Panc1 (cell line): ENCODE measurements at regions not wholly inside any gene's neighbourhood (a gene's known extent, or its start where the extent isn't known, plus 50 kb on each side); places are given as distances from the start of the nearest gene placed in this dataset.
"Not testable (repeated sequence)": the region's sequence is repeated elsewhere in the genome, so short reads cannot be mapped to it uniquely, and the experiment has no call there.

Source experiments
- ATAC-seq: fragments of 200-7000 bp; cut with Tn5 transposase; 2 replicates; pipeline ENCODE4 v1.9.1; 2020; ENCODE audit warnings: mild to moderate bottlenecking, moderate library complexity
- BruUV-seq: library from RNA; stranded (reverse); fragments of 400-500 nt; replicated peaks from 2 replicates; lab custom pipeline; 2021; lab: Mats Ljungman, UMichigan
- CTCF ChIA-PET: fragments of 300-600 bp; sonication (Branson Sonifier 250); formaldehyde crosslinking; loops from one replicate; lab custom pipeline; 2022; ENCODE audit warnings: antibody characterized with exemption; lab: Charles Lee
- POLR2A ChIA-PET: fragments of 300-600 bp; sonication (Branson Sonifier 250); formaldehyde crosslinking; loops from one replicate; lab custom pipeline; 2022; ENCODE audit warnings: antibody characterized with exemption; lab: Charles Lee
- DNase-seq: peaks from one replicate; pipeline ENCODE4 v3.0.0-alpha.2; 2010; ENCODE audit warnings: low read depth, low spot score
- H3K27ac ChIP-seq: 2 replicates; pipeline ENCODE4 v1.5.1; 2011; ENCODE audit warnings: mild to moderate bottlenecking, low read length, inconsistent platforms
- H3K27me3 ChIP-seq: fragments of 200-500 bp; sonication (Bioruptor generic); 2 replicates; pipeline ENCODE4 v1.6.0; 2014; ENCODE audit warnings: low read length, inconsistent platforms; ENCODE audit not compliant: control insufficient read depth, insufficient read depth
- H3K36me3 ChIP-seq: fragments of 200-500 bp; sonication (Bioruptor generic); 2 replicates; pipeline ENCODE4 v1.5.1; 2014; ENCODE audit warnings: inconsistent platforms, mild to moderate bottlenecking, low read length, moderate library complexity; ENCODE audit not compliant: control insufficient read depth, insufficient read depth
- H3K4me1 ChIP-seq: 2 replicates; pipeline ENCODE4 v1.5.1; 2011; ENCODE audit warnings: inconsistent platforms, mild to moderate bottlenecking, low read length, moderate library complexity; ENCODE audit not compliant: control insufficient read depth, insufficient read depth
- H3K4me3 ChIP-seq, 2 experiments: 2 replicates each; pipeline ENCODE4 v1.5.1; 2011 to 2012; ENCODE audit warnings: low read depth in 2 of 2, low read length in 2 of 2, mild to moderate bottlenecking in 2 of 2, inconsistent platforms in 1 of 2, moderate library complexity in 1 of 2
- H3K9me3 ChIP-seq: fragments of 200-500 bp; sonication (Bioruptor generic); 2 replicates; pipeline ENCODE4 v1.5.1; 2014; ENCODE audit warnings: low read depth, mild to moderate bottlenecking, inconsistent platforms, low read length, moderate library complexity; ENCODE audit not compliant: control insufficient read depth, insufficient read depth
- CTCF ChIP-seq: fragments of 450-650 bp; IDR thresholded peaks from 2 replicates; pipeline ENCODE4 v1.5.1; 2017; ENCODE audit warnings: mild to moderate bottlenecking
- POLR2AphosphoS5 ChIP-seq: IDR thresholded peaks from 2 replicates; pipeline ENCODE4 v1.6.1; 2012; ENCODE audit warnings: mild to moderate bottlenecking, low read depth, low read length, moderate library complexity
- SIN3A ChIP-seq: IDR thresholded peaks from 2 replicates; pipeline ENCODE4 v1.6.1; 2012; ENCODE audit warnings: low read depth, mild to moderate bottlenecking, low read length, moderate library complexity, borderline replicate concordance; ENCODE audit not compliant: insufficient read depth
- TCF7L2 ChIP-seq: IDR thresholded peaks from 2 replicates; pipeline ENCODE4 v1.6.1; 2011; ENCODE audit warnings: mild to moderate bottlenecking, low read depth, low read length, inconsistent platforms
- in situ Hi-C: cut with HindIII; loops from 2 replicates; pipeline ENCODE4 v1.10.0; 2016; ENCODE audit warnings: low sequenced_read_pairs, low pct_unique_long_range_greater_than_20kb
- intact Hi-C: fragments of 100-400 bp; cut with micrococcal nuclease; formaldehyde crosslinking; loops from one replicate; pipeline ENCODE4 v1.10.0; 2022; ENCODE audit not compliant: unreplicated experiment
- TF ChIP-seq, protein P1 (sequence below), 2 experiments: IDR thresholded peaks; 2 replicates each; pipeline ENCODE4 v1.6.1; 2011 to 2012; ENCODE audit warnings: low read depth in 2 of 2, control low read depth in 1 of 2, low read length in 1 of 2, mild to moderate bottlenecking in 1 of 2, moderate library complexity in 1 of 2; ENCODE audit not compliant: insufficient read depth in 1 of 2

DNA sequence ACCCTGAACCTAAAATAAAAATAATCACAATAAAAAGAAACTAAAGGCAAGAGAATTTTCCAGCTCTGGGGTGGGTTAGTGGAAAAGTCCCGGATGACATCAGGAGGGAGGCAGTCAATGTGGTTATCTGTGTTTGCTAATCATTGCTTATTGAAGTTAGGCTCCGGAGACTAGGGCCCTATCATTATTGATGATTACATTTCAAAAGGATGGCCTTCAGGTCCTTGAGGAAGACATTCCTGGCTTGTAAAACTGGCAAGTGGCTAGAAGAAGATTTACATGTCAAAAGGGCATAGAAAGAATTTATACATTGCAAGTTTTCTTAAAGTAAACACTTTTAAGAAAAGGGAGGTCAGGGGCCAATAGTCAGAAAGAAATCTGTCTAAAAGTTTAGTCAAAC is 123.4 kb downstream of the POSTN start:
- ChIA-PET CTCF (no interaction called here), POLR2A (no interaction called here)
- DNase-seq (no peak), ATAC-seq (no peak)
- no peaks in the 10 kb centered on the region for H3K9me3 ChIP-seq
- no peaks in the 10 kb centered on the region for H3K36me3 ChIP-seq
- H3K4me3 ChIP-seq, result no peak overlapping the region
- no peak for TF ChIP-seq POLR2AphosphoS5
- no peak for TF ChIP-seq CTCF
- TF ChIP-seq, protein P1, sequence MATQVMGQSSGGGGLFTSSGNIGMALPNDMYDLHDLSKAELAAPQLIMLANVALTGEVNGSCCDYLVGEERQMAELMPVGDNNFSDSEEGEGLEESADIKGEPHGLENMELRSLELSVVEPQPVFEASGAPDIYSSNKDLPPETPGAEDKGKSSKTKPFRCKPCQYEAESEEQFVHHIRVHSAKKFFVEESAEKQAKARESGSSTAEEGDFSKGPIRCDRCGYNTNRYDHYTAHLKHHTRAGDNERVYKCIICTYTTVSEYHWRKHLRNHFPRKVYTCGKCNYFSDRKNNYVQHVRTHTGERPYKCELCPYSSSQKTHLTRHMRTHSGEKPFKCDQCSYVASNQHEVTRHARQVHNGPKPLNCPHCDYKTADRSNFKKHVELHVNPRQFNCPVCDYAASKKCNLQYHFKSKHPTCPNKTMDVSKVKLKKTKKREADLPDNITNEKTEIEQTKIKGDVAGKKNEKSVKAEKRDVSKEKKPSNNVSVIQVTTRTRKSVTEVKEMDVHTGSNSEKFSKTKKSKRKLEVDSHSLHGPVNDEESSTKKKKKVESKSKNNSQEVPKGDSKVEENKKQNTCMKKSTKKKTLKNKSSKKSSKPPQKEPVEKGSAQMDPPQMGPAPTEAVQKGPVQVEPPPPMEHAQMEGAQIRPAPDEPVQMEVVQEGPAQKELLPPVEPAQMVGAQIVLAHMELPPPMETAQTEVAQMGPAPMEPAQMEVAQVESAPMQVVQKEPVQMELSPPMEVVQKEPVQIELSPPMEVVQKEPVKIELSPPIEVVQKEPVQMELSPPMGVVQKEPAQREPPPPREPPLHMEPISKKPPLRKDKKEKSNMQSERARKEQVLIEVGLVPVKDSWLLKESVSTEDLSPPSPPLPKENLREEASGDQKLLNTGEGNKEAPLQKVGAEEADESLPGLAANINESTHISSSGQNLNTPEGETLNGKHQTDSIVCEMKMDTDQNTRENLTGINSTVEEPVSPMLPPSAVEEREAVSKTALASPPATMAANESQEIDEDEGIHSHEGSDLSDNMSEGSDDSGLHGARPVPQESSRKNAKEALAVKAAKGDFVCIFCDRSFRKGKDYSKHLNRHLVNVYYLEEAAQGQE (IDR thresholded peaks at IDR 0.05; ENCODE audit: insufficient read depth in 1 of 2, low read depth in 2 of 2, low read length in 1 of 2), result no peak
- no peak for TF ChIP-seq TCF7L2
- no peak for TF ChIP-seq SIN3A
- H3K27ac ChIP-seq, result no peak overlapping the region
- no peaks in the 10 kb centered on the region for H3K4me1 ChIP-seq
- in situ Hi-C loops, result no loop called here
- H3K27me3 ChIP-seq, result no peaks in the 10 kb centered on the region
- no TSS peak for BruUV-seq
- intact Hi-C loops, result no loop called here

- no peak overlapping the region for H3K27ac ChIP-seq
- no peak for DNase-seq
- no peaks in the 10 kb centered on the region for H3K4me1 ChIP-seq
- no peak overlapping the region for H3K4me3 ChIP-seq
- ChIA-PET POLR2A (no interaction called here), CTCF (no interaction called here)
- no peak for ATAC-seq
- no peaks in the 10 kb centered on the region for H3K9me3 ChIP-seq
- no TSS peak for BruUV-seq
- TF ChIP-seq, protein P1 (IDR thresholded peaks at IDR 0.05; ENCODE audit: insufficient read depth in 1 of 2, low read depth in 2 of 2, low read length in 1 of 2), result no peak
- TF ChIP-seq SIN3A (no peak), CTCF (peak; percentile 20), TCF7L2 (no peak)
- H3K27me3 ChIP-seq, result no peaks in the 10 kb centered on the region
- no peaks in the 10 kb centered on the region for H3K36me3 ChIP-seq
- intact Hi-C loops, result no loop called here
- in situ Hi-C loops, result no loop called here
Observed at GRCh38 chr13:37473035-37473434, 125.5 kb downstream of the POSTN start.

DNA sequence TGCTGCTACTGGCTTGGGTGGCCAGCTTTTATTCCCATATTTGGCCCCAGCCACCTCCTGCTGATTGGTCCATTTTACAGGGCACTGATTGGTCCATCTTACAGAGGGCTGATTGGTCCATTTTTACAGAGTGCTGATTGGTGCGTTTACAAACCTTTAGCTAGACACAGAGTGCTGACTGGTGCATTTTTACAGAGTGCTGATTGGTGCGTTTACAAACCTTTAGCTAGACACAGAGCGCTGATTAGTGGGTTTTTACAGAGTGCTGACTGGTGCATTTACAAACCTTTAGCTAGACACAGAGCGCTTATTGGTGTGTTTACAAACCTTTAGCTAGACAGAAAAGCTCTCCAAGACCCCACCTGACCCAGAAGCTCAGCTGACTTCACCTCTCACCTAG is 126.3 kb downstream of the POSTN start:
- H3K27ac ChIP-seq, H3K4me1 ChIP-seq, intact Hi-C loops, H3K4me3 ChIP-seq, H3K36me3 ChIP-seq, in situ Hi-C loops, ATAC-seq, POLR2A ChIA-PET, DNase-seq, H3K27me3 ChIP-seq, BruUV-seq, H3K9me3 ChIP-seq, CTCF ChIA-PET: not testable (repeated sequence)
